ENCODE measurements at regions not wholly inside any gene's neighbourhood (a gene's known extent, or its start where the extent isn't known, plus 50 kb on each side); places are given as distances from the start of the nearest gene placed in this dataset.

DNA sequence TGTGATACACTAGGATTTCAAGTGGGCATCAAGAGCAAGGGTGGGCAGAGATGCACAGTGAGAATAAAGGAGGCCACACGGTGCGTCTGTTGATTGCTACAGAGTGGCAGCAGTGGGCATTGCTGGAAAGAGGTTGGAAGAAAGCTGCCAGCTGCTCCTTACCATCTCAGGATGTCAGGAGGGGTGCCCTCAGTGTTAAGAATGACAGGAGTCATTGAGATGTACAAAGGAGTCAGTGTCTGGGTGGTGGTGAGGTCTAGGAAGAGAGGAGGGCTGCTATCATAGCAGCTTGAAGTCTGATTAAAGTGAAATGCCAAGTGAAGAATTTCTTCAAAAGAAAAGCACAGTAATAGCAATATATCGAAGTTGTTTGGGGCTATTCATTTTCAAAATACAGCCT is 992.7 kb downstream of the TTLL7 start:
- TF ChIP-seq, protein P1, sequence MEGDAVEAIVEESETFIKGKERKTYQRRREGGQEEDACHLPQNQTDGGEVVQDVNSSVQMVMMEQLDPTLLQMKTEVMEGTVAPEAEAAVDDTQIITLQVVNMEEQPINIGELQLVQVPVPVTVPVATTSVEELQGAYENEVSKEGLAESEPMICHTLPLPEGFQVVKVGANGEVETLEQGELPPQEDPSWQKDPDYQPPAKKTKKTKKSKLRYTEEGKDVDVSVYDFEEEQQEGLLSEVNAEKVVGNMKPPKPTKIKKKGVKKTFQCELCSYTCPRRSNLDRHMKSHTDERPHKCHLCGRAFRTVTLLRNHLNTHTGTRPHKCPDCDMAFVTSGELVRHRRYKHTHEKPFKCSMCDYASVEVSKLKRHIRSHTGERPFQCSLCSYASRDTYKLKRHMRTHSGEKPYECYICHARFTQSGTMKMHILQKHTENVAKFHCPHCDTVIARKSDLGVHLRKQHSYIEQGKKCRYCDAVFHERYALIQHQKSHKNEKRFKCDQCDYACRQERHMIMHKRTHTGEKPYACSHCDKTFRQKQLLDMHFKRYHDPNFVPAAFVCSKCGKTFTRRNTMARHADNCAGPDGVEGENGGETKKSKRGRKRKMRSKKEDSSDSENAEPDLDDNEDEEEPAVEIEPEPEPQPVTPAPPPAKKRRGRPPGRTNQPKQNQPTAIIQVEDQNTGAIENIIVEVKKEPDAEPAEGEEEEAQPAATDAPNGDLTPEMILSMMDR (IDR thresholded peaks at IDR 0.05; ENCODE audit: extremely low read depth, insufficient read depth, missing control alignments): no peak
- DNase-seq (ENCODE audit: low spot score): no peak
- in situ Hi-C loops (cut with MboI; ENCODE audit: low pct_unique_long_range_greater_than_20kb, low sequenced_read_pairs, unreplicated experiment): no loop called here

DNA sequence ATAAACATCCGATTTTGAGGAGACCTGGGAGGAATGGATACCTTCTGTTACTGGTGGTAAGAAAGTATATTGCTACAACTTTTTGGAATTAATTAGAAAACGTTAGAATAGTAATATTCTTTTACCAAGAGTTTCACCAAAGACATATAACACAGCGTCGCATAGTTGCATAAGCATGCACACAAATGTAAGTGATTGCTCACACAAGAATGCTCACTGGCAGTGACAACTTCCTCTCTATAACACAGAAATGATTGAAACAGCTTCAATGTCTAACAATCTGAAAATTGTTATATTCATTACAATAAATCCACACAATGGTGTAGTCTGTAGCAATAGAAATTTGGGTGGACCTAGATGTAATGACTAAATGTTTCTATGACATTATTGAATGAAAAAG is 998.6 kb downstream of the TTLL7 start:
- TF ChIP-seq, protein P1 (IDR thresholded peaks at IDR 0.05; ENCODE audit: extremely low read depth, insufficient read depth, missing control alignments): no peak
- in situ Hi-C loops (cut with MboI; ENCODE audit: low pct_unique_long_range_greater_than_20kb, low sequenced_read_pairs, unreplicated experiment): no loop called here
- DNase-seq (ENCODE audit: low spot score): no peak

DNA sequence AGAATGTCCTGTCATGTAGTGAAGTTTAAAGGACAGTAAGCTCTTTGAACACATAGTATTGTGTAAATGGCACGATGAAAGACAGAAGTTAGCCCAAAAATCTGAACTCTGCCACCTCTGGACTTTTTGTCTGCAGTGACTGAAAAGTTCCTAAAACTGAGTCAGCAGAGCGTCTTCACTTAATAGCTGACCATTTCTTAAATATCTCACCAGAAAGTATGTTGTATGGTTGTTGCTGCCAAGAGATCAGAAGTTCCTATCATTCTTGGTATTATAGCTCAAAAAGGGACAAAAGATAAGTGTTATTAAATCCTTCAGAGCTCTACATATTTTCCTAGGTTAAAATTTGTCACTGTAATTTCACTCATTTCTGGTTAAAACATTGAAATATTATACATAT is 1003.0 kb downstream of the TTLL7 start:
- TF ChIP-seq, protein P1 (IDR thresholded peaks at IDR 0.05; ENCODE audit: extremely low read depth, insufficient read depth, missing control alignments): no peak
- DNase-seq (ENCODE audit: low spot score): no peak
- in situ Hi-C loops (cut with MboI; ENCODE audit: low pct_unique_long_range_greater_than_20kb, low sequenced_read_pairs, unreplicated experiment): no loop called here

DNA sequence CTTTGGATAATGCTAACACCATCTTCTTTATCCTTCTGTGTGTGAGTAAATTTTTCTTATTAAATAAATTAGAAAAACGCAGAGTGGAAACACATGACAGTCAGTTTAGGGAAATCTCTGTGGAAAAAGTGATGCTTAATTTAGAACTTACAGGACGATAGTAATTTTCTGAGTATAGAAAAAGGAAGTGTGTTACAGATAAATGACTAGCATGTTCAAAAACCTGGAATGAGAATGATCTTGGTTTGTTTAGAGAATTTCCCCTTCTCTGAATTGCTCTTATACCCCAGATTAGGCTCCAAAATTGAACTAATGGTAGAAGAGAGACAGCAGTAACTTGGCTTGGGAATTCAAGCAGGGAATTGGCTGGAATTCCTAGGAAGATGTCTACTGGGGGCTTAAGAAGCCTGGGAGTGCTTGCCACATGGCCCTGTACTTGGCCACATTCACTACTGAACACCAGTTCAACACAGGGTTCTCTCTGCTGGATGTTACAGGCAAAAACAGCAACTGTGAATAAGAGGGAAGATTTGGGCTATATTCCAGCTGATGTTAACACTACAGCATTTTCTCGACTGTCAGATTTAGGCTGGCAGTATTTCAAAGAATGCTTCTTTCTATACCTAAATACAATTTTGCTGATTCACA is 1004.2 kb downstream of the TTLL7 start:
- in situ Hi-C loops (cut with MboI; ENCODE audit: low pct_unique_long_range_greater_than_20kb, low sequenced_read_pairs, unreplicated experiment): no loop called here
- DNase-seq (ENCODE audit: low spot score): no peak
- TF ChIP-seq, protein P1 (IDR thresholded peaks at IDR 0.05; ENCODE audit: extremely low read depth, insufficient read depth, missing control alignments): no peak

DNA sequence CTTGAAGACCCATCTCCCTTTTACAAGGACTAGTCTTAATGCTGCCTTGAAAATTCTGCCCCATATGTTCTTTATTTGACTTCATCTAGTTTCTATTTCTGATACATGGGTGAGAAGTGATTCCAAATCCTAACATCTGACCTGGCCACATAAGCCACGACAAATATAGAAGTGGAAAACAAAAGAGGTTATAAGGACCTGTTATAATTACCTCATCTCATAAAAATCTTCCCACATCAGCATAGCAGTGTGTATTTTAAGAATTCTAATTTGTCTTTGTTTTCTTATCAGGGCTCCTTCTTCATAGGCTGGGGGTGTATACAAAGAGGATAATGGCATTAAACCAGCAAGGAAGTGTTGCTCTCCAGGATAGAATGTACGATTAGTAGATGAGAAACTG is 1007.4 kb downstream of the TTLL7 start:
- in situ Hi-C loops (cut with MboI; ENCODE audit: low pct_unique_long_range_greater_than_20kb, low sequenced_read_pairs, unreplicated experiment): no loop called here
- DNase-seq (ENCODE audit: low spot score): no peak
- TF ChIP-seq, protein P1 (IDR thresholded peaks at IDR 0.05; ENCODE audit: extremely low read depth, insufficient read depth, missing control alignments): no peak

DNA sequence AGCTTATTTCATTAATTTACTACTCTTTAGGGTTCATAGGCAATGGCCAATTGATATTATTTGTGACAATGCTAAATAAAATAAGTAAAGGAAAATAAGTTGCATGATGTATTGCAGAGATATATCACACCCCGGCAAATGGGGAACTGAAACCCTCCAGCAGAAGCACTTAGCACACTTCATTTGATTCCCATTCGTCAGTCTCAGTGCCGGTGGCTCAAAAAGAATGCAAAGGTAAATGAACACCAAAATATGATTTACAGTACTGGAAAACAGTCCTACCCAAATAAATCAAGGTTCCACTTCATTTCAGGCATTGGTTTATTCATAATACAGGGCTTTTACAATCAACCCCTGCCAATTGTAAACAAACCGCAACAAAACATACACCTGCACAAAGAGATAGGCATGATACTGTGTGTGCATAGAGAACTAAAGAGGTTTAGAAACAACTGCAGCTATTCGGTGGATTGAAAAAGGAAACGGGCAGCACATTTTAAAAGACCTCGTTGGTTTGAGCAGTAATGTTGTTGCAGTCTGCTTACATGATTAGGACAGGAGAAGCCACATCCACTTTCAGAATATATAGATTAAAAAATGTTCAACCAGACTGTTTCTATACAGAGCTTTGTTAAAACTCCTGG is 1019.2 kb downstream of the TTLL7 start:
- DNase-seq (ENCODE audit: low spot score): peak; percentile 21
- in situ Hi-C loops (cut with MboI; ENCODE audit: low pct_unique_long_range_greater_than_20kb, low sequenced_read_pairs, unreplicated experiment): no loop called here
- TF ChIP-seq, protein P1 (IDR thresholded peaks at IDR 0.05; ENCODE audit: extremely low read depth, insufficient read depth, missing control alignments): no peak

All from GM13977 (cell line).